ENCODE measurements at regions not wholly inside any gene's neighbourhood (a gene's known extent, or its start where the extent isn't known, plus 50 kb on each side); places are given as distances from the start of the nearest gene placed in this dataset.
"Not testable (repeated sequence)": the region's sequence is repeated elsewhere in the genome, so short reads cannot be mapped to it uniquely, and the experiment has no call there.

- TF ChIP-seq, protein P1, sequence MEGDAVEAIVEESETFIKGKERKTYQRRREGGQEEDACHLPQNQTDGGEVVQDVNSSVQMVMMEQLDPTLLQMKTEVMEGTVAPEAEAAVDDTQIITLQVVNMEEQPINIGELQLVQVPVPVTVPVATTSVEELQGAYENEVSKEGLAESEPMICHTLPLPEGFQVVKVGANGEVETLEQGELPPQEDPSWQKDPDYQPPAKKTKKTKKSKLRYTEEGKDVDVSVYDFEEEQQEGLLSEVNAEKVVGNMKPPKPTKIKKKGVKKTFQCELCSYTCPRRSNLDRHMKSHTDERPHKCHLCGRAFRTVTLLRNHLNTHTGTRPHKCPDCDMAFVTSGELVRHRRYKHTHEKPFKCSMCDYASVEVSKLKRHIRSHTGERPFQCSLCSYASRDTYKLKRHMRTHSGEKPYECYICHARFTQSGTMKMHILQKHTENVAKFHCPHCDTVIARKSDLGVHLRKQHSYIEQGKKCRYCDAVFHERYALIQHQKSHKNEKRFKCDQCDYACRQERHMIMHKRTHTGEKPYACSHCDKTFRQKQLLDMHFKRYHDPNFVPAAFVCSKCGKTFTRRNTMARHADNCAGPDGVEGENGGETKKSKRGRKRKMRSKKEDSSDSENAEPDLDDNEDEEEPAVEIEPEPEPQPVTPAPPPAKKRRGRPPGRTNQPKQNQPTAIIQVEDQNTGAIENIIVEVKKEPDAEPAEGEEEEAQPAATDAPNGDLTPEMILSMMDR (IDR thresholded peaks at IDR 0.05; ENCODE audit: insufficient read depth, low read depth, low read length) = no peak
- no peak for DNase-seq (ENCODE audit: low read depth)
- no peak overlapping the region for H3K4me3 ChIP-seq (ENCODE audit: low read depth, low read length)
Observed at GRCh38 chr3:159881828-159882309, 106.8 kb upstream of the IL12A start.

DNA sequence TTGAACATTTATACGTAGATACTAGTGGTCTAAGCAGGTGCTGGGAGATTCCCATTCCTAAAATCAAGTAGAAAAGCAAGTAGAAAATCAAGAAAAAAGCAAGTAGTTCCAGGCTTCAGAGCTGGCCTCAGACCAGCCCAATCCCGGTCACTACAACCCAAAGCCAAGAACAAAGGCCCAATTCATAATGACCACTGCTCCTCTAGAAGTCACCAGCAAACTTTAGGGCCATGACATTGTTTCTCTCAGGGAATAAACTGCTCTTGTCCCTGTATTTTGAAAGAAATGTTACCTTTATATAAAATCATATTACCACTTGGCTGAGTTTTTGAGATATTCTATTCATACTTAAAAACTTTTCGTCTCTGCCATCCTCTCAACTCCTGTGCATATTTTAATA is 106.3 kb upstream of the IL12A start:
- TF ChIP-seq, protein P1 (IDR thresholded peaks at IDR 0.05; ENCODE audit: insufficient read depth, low read depth, low read length) = no peak
- no peak overlapping the region for H3K4me3 ChIP-seq (ENCODE audit: low read depth, low read length)

GRCh38 chr3:159882790-159883779 is 105.5 kb upstream of the IL12A start:
- peak; percentile 81 for DNase-seq (ENCODE audit: low read depth)
- H3K4me3 ChIP-seq (ENCODE audit: low read depth, low read length) = no peak overlapping the region
- TF ChIP-seq, protein P1 (IDR thresholded peaks at IDR 0.05; ENCODE audit: insufficient read depth, low read depth, low read length) = no peak

More for the DNA sequence above, 106.3 kb upstream of the IL12A start:
- DNase-seq (ENCODE audit: low read depth) = no peak

GRCh38 chr3:159884661-159885402 is 103.8 kb upstream of the IL12A start:
- peak; percentile 63 for DNase-seq (ENCODE audit: low read depth)
- no peak overlapping the region for H3K4me3 ChIP-seq (ENCODE audit: low read depth, low read length)
- TF ChIP-seq, protein P1 (IDR thresholded peaks at IDR 0.05; ENCODE audit: insufficient read depth, low read depth, low read length) = peak; percentile 61

DNA sequence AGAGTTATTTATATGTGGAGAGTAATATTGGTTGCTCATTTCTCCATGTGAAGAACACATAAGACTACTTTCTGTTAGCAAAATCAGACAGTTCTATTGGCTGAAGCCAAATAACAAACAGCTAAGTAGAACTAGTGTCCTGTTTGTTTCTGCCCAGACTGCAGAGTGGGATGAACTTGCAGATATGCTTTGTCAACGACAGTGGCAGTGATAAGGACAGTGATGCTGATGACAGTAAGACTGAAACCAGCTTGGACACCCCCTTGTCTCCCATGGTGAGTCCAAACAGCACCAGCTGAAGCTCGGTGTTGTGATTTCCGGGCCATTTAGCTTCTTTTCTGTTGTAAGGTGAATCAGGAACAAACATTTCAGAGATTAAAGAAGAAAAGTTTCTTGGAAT is 102.6 kb upstream of the IL12A start:
- H3K4me3 ChIP-seq (ENCODE audit: low read depth, low read length) = no peak overlapping the region

DNA sequence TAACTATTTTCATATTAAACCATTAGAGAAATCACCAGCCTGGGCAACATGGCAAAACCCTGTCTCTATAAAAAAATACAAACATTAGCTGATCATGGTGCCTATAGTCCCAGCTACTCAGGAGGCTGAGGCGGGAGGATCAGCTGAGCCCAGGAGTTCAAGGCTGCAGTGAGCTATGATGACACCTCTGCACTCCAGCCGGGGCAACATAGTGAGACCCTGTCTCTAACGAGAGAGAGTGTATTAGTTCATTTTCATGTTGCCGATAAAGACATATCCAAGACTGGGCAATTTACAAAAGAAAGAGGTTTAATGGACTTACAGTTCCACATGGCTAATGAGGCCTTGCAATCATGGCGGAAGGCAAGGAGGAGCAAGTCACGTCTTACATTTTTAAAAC is 102.1 kb upstream of the IL12A start:
- not testable (repeated sequence) for H3K4me3 ChIP-seq (ENCODE audit: low read depth, low read length); DNase-seq (ENCODE audit: low read depth)

More for the DNA sequence above, 102.6 kb upstream of the IL12A start:
- TF ChIP-seq, protein P1 (IDR thresholded peaks at IDR 0.05; ENCODE audit: insufficient read depth, low read depth, low read length) = no peak
- no peak for DNase-seq (ENCODE audit: low read depth)

DNA sequence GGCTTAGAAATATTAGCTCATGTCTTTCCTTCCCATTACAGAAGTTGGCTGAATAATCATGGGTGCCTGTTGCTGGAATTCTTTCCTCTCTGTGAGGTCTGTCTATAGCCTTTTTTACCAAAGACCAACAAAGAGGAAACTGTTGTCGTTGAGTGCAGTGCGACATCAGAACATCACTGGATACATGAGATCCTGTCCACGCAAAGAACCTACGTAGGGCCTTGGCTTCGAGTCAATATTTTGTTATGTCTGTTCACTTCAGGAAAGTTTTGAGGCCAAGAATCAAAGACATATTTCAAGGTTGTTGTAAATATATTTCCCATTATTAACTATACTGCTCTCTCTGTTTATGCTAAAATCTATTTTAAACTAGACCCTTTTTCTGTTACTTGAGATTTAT is 101.5 kb upstream of the IL12A start:
- no peak overlapping the region for H3K4me3 ChIP-seq (ENCODE audit: low read depth, low read length)
- TF ChIP-seq, protein P1 (IDR thresholded peaks at IDR 0.05; ENCODE audit: insufficient read depth, low read depth, low read length) = no peak
- no peak for DNase-seq (ENCODE audit: low read depth)
